Neuronal stem cell (in vitro differentiated cells): ENCODE measurements at regions not wholly inside any gene's neighbourhood (a gene's known extent, or its start where the extent isn't known, plus 50 kb on each side); places are given as distances from the start of the nearest gene placed in this dataset.

Experiments
- DNase-seq: peaks from one replicate; pipeline ENCODE4 v3.0.0-alpha.2; 2013; ENCODE audit warnings: low spot score
- H2AFZ ChIP-seq: one replicate; pipeline ENCODE4 v1.6.1; 2013; ENCODE audit warnings: mild to moderate bottlenecking, low read length, inconsistent platforms
- H2AK5ac ChIP-seq: 2 replicates; pipeline ENCODE4 v1.6.1; 2013; ENCODE audit warnings: low read depth, mild to moderate bottlenecking, inconsistent platforms, low read length, moderate library complexity, mixed read lengths
- H2BK120ac ChIP-seq: 2 replicates; pipeline ENCODE4 v1.6.1; 2013; ENCODE audit warnings: low read depth, mild to moderate bottlenecking, inconsistent platforms, low read length, moderate library complexity, mixed read lengths
- H2BK12ac ChIP-seq: one replicate; pipeline ENCODE4 v1.6.1; 2013; ENCODE audit warnings: low read length, inconsistent platforms
- H2BK15ac ChIP-seq: 2 replicates; pipeline ENCODE4 v1.6.1; 2013; ENCODE audit warnings: mild to moderate bottlenecking, low read length, inconsistent platforms, mixed read lengths
- H2BK5ac ChIP-seq: one replicate; pipeline ENCODE4 v1.6.1; 2013; ENCODE audit warnings: inconsistent platforms, mild to moderate bottlenecking, low read length, moderate library complexity
- H3K14ac ChIP-seq: one replicate; pipeline ENCODE4 v1.6.1; 2013; ENCODE audit warnings: low read length, inconsistent platforms
- H3K18ac ChIP-seq: 2 replicates; pipeline ENCODE4 v1.6.1; 2013; ENCODE audit warnings: low read length, inconsistent platforms
- H3K23ac ChIP-seq: 2 replicates; pipeline ENCODE4 v1.6.1; 2013; ENCODE audit warnings: low read depth, mild to moderate bottlenecking, mixed read lengths, low read length, inconsistent platforms; ENCODE audit not compliant: poor library complexity
- H3K27ac ChIP-seq: replicated peaks from 3 replicates; pipeline ENCODE4 v1.5.1; 2013; ENCODE audit warnings: low read length, inconsistent platforms
- H3K27me3 ChIP-seq, 3 experiments: 2 replicates each; pipeline ENCODE4 v1.6.1; 2013; ENCODE audit warnings: low read length in 3 of 3, mild to moderate bottlenecking in 2 of 3, inconsistent platforms in 1 of 3, low read depth in 1 of 3, mixed read lengths in 1 of 3, moderate library complexity in 1 of 3; ENCODE audit not compliant: control insufficient read depth in 3 of 3, insufficient read depth in 3 of 3
- H3K36me3 ChIP-seq, 2 donors: replicated peaks in 1 of 2; 2 replicates each; pipeline ENCODE4 v1.6.1; 2013; ENCODE audit warnings: low read length in 2 of 2; ENCODE audit not compliant: control insufficient read depth in 2 of 2, insufficient read depth in 2 of 2
- H3K4ac ChIP-seq: 2 replicates; pipeline ENCODE4 v1.6.1; 2013; ENCODE audit warnings: inconsistent platforms, mild to moderate bottlenecking, low read length, moderate library complexity
- H3K4me1 ChIP-seq, 2 donors: 1 replicate in 1 of 2; 2 replicates in 1 of 2; pipeline ENCODE4 v1.6.1; 2013; ENCODE audit warnings: low read length in 2 of 2, low read depth in 1 of 2; ENCODE audit not compliant: control insufficient read depth in 2 of 2, insufficient read depth in 1 of 2
- H3K4me2 ChIP-seq: one replicate; pipeline ENCODE4 v1.6.1; 2013; ENCODE audit warnings: mild to moderate bottlenecking, low read length, inconsistent platforms; ENCODE audit not compliant: insufficient read depth, poor library complexity, severe bottlenecking
- H3K4me3 ChIP-seq, 2 donors: 2 replicates each; pipeline ENCODE4 v1.5.1; 2013; ENCODE audit warnings: low read length in 2 of 2, mild to moderate bottlenecking in 2 of 2, inconsistent platforms in 1 of 2, moderate library complexity in 1 of 2
- H3K79me1 ChIP-seq: one replicate; pipeline ENCODE4 v1.6.1; 2013; ENCODE audit warnings: low read depth, mild to moderate bottlenecking, inconsistent platforms, low read length, moderate library complexity
- H3K9ac ChIP-seq: one replicate; pipeline ENCODE4 v1.6.1; 2013; ENCODE audit warnings: mild to moderate bottlenecking, low read depth, low read length, inconsistent platforms; ENCODE audit not compliant: poor library complexity
- H3K9me3 ChIP-seq, 2 donors: replicated peaks in 1 of 2; 2 replicates each; pipeline versions ENCODE3 to v1.6.1; 2013; ENCODE audit warnings: low read length in 2 of 2, mild to moderate bottlenecking in 2 of 2, inconsistent platforms in 1 of 2, low read depth in 1 of 2, mixed read lengths in 1 of 2, moderate library complexity in 1 of 2; ENCODE audit not compliant: control insufficient read depth in 2 of 2, insufficient read depth in 1 of 2
- H4K8ac ChIP-seq: one replicate; pipeline ENCODE4 v1.6.1; 2013; ENCODE audit warnings: low read depth, mild to moderate bottlenecking, inconsistent platforms, low read length, moderate library complexity
- H4K91ac ChIP-seq: one replicate; pipeline ENCODE4 v1.6.1; 2013; ENCODE audit warnings: low read length, low read depth, mild to moderate bottlenecking, inconsistent platforms; ENCODE audit not compliant: poor library complexity
- WGBS, 2 donors: extraction: QIAGEN DNeasy Blood & Tissue Kit; methylation state at CpG; one replicate each; pipeline ENCODE4 v1.1.7; 2013; ENCODE audit warnings: missing lambda C conversion rate in 2 of 2, mixed read lengths in 1 of 2; ENCODE audit not compliant: insufficient read length in 2 of 2, insufficient replicate concordance in 1 of 2; ENCODE audit errors: extremely low coverage in 2 of 2; 5-methylcytosine and 5-hydroxymethylcytosine counted together

GRCh38 chr6:22804620-22805261 is 235.4 kb downstream of the HDGFL1 start:
- no peak overlapping the region for H4K8ac ChIP-seq
- no peak overlapping the region for H3K27ac ChIP-seq
- no peak for DNase-seq
- no peak overlapping the region for H3K9ac ChIP-seq
- no peaks in the 10 kb centered on the region for H3K9me3 ChIP-seq
- no peaks in the 10 kb centered on the region for H3K27me3 ChIP-seq
- no peak overlapping the region for H2AK5ac ChIP-seq
- no peak overlapping the region for H2BK12ac ChIP-seq
- no peak overlapping the region for H4K91ac ChIP-seq
- no peak overlapping the region for H2BK5ac ChIP-seq
- H3K79me1 ChIP-seq = no peaks in the 10 kb centered on the region
- H3K36me3 ChIP-seq = no peaks in the 10 kb centered on the region
- peaks cover 0 to 2% of the 10 kb centered on the region in 2 donors for H3K4me1 ChIP-seq
- H3K4me2 ChIP-seq = no peak overlapping the region
- H3K14ac ChIP-seq = no peak overlapping the region
- no peak overlapping the region for H3K18ac ChIP-seq
- no peak overlapping the region for H3K23ac ChIP-seq
- no peak overlapping the region for H2BK120ac ChIP-seq
- WGBS, 2 donors = no CpG with 5 or more reads among the region's 6 CpGs
- no peak overlapping the region for H2AFZ ChIP-seq
- H3K4me3 ChIP-seq = no peak overlapping the region
- no peak overlapping the region for H3K4ac ChIP-seq
- H2BK15ac ChIP-seq = no peak overlapping the region

GRCh38 chr6:22807261-22807660 is 237.9 kb downstream of the HDGFL1 start:
- Histone ChIP-seq H3K9ac (no peak overlapping the region), H2BK15ac (no peak overlapping the region), H3K27ac (no peak overlapping the region), H3K9me3 (no peaks in the 10 kb centered on the region), H2BK12ac (no peak overlapping the region), H3K4ac (no peak overlapping the region), H3K18ac (no peak overlapping the region), H2BK120ac (no peak overlapping the region), H2BK5ac (no peak overlapping the region), H3K4me3 (no peak overlapping the region), H4K8ac (no peak overlapping the region), H3K14ac (no peak overlapping the region), H3K23ac (no peak overlapping the region), H2AK5ac (no peak overlapping the region), H3K4me1 (no peaks in the 10 kb centered on the region), H3K4me2 (no peak overlapping the region), H4K91ac (no peak overlapping the region), H3K36me3 (no peaks in the 10 kb centered on the region), H3K79me1 (no peaks in the 10 kb centered on the region), H3K27me3 (no peaks in the 10 kb centered on the region), H2AFZ (peak overlapping the region; percentile 2)
- no peak for DNase-seq
- WGBS, 2 donors = no CpG with 5 or more reads among the region's 1 CpG

GRCh38 chr6:22807818-22808217 is 238.5 kb downstream of the HDGFL1 start:
- H3K14ac ChIP-seq = no peak overlapping the region
- no peak overlapping the region for H2BK120ac ChIP-seq
- no peaks in the 10 kb centered on the region for H3K27me3 ChIP-seq
- no peaks in the 10 kb centered on the region for H3K4me1 ChIP-seq
- no peak overlapping the region for H4K8ac ChIP-seq
- H2BK15ac ChIP-seq = no peak overlapping the region
- H3K9me3 ChIP-seq = no peaks in the 10 kb centered on the region
- no peak overlapping the region for H3K23ac ChIP-seq
- H3K9ac ChIP-seq = no peak overlapping the region
- no peak overlapping the region for H2BK12ac ChIP-seq
- no peaks in the 10 kb centered on the region for H3K36me3 ChIP-seq
- no peak overlapping the region for H2AK5ac ChIP-seq
- no peak overlapping the region for H4K91ac ChIP-seq
- no peak for DNase-seq
- H3K4ac ChIP-seq = no peak overlapping the region
- H3K27ac ChIP-seq = no peak overlapping the region
- peak overlapping the region; percentile 2 for H2AFZ ChIP-seq
- H3K79me1 ChIP-seq = no peaks in the 10 kb centered on the region
- H3K4me2 ChIP-seq = no peak overlapping the region
- WGBS, 2 donors = no CpG with 5 or more reads among the region's 3 CpGs
- H2BK5ac ChIP-seq = no peak overlapping the region
- H3K4me3 ChIP-seq = no peak overlapping the region
- H3K18ac ChIP-seq = no peak overlapping the region

GRCh38 chr6:22808466-22808865 is 239.1 kb downstream of the HDGFL1 start:
- H2AK5ac ChIP-seq = no peak overlapping the region
- H4K91ac ChIP-seq = no peak overlapping the region
- no peak overlapping the region for H3K23ac ChIP-seq
- no peaks in the 10 kb centered on the region for H3K27me3 ChIP-seq
- no CpG with 5 or more reads among the region's 1 CpG for WGBS, 2 donors
- no peaks in the 10 kb centered on the region for H3K79me1 ChIP-seq
- H3K9me3 ChIP-seq = no peaks in the 10 kb centered on the region
- H3K36me3 ChIP-seq = no peaks in the 10 kb centered on the region
- H2BK12ac ChIP-seq = no peak overlapping the region
- H2BK5ac ChIP-seq = no peak overlapping the region
- no peak overlapping the region for H3K9ac ChIP-seq
- H3K18ac ChIP-seq = no peak overlapping the region
- no peak overlapping the region for H4K8ac ChIP-seq
- H2AFZ ChIP-seq = no peak overlapping the region
- no peak overlapping the region for H2BK120ac ChIP-seq
- H3K14ac ChIP-seq = no peak overlapping the region
- no peak overlapping the region for H2BK15ac ChIP-seq
- H3K4me3 ChIP-seq = no peak overlapping the region
- H3K4ac ChIP-seq = no peak overlapping the region
- no peaks in the 10 kb centered on the region for H3K4me1 ChIP-seq
- DNase-seq = no peak
- no peak overlapping the region for H3K27ac ChIP-seq
- H3K4me2 ChIP-seq = no peak overlapping the region
